Endodermal cell (in vitro differentiated cells): ENCODE measurements at regions not wholly inside any gene's neighbourhood (a gene's known extent, or its start where the extent isn't known, plus 50 kb on each side); places are given as distances from the start of the nearest gene placed in this dataset.

Experiments
- DNase-seq: peaks from one replicate; pipeline ENCODE4 v3.0.0-alpha.2; 2017
- H3K27ac ChIP-seq: 2 replicates; pipeline ENCODE4 v1.5.1; 2013; ENCODE audit warnings: mild to moderate bottlenecking, low read depth, low read length, moderate library complexity
- H3K27me3 ChIP-seq: 2 replicates; pipeline ENCODE4 v1.6.1; 2013; ENCODE audit warnings: mild to moderate bottlenecking, low read length, moderate library complexity; ENCODE audit not compliant: insufficient read depth, control insufficient read depth, poor library complexity, severe bottlenecking
- H3K36me3 ChIP-seq: 2 replicates; pipeline ENCODE4 v1.7.0; 2013; ENCODE audit warnings: mild to moderate bottlenecking, low read length, moderate library complexity; ENCODE audit not compliant: control insufficient read depth, insufficient read depth
- H3K4me1 ChIP-seq: one replicate; pipeline ENCODE4 v1.7.0; 2013; ENCODE audit warnings: low read length; ENCODE audit not compliant: control insufficient read depth, insufficient read depth
- H3K4me3 ChIP-seq: 2 replicates; pipeline ENCODE4 v1.5.1; 2013; ENCODE audit warnings: mild to moderate bottlenecking, low read length, moderate library complexity
- H3K9ac ChIP-seq: 2 replicates; pipeline ENCODE4 v1.6.1; 2013; ENCODE audit warnings: mild to moderate bottlenecking, low read length, moderate library complexity; ENCODE audit not compliant: poor library complexity, severe bottlenecking; ENCODE audit errors: extremely low read depth
- H3K9me3 ChIP-seq: 2 replicates; pipeline ENCODE4 v1.6.1; 2013; ENCODE audit warnings: mild to moderate bottlenecking, low read length, moderate library complexity; ENCODE audit not compliant: control insufficient read depth
- H3K27ac Mint-ChIP-seq: 2 replicates; pipeline ENCODE4 v1.8.0; 2020; ENCODE audit warnings: mixed read lengths
- H3K27me3 Mint-ChIP-seq: 2 replicates; pipeline ENCODE4 v1.8.0; 2021; ENCODE audit warnings: mild to moderate bottlenecking, mixed read lengths; ENCODE audit not compliant: insufficient read depth
- H3K36me3 Mint-ChIP-seq: 2 replicates; pipeline ENCODE4 v1.8.0; 2020; ENCODE audit warnings: low read depth, mixed read lengths
- H3K4me1 Mint-ChIP-seq: 2 replicates; pipeline ENCODE4 v1.8.0; 2020; ENCODE audit warnings: mixed read lengths
- H3K4me3 Mint-ChIP-seq: 2 replicates; pipeline ENCODE4 v1.8.0; 2020; ENCODE audit warnings: mild to moderate bottlenecking, moderate library complexity, mixed read lengths
- H3K9me3 Mint-ChIP-seq: 2 replicates; pipeline ENCODE4 v1.8.0; 2020; ENCODE audit warnings: mild to moderate bottlenecking, mixed read lengths
- CTCF ChIP-seq: fragments of 200-600 bp; sonication (generic); conservative IDR thresholded peaks from 2 replicates; pipeline ENCODE4 v1.5.0; 2021; ENCODE audit warnings: antibody characterized with exemption, mild to moderate bottlenecking
- WGBS, 2 experiments: methylation state at CpG; one replicate each; pipeline versions ENCODE4 v1.1.5 to v1.1.7; 2013; ENCODE audit warnings: missing lambda C conversion rate in 2 of 2, mixed read lengths in 1 of 2; ENCODE audit not compliant: insufficient coverage in 1 of 2, insufficient read length in 1 of 2; 5-methylcytosine and 5-hydroxymethylcytosine counted together

DNA sequence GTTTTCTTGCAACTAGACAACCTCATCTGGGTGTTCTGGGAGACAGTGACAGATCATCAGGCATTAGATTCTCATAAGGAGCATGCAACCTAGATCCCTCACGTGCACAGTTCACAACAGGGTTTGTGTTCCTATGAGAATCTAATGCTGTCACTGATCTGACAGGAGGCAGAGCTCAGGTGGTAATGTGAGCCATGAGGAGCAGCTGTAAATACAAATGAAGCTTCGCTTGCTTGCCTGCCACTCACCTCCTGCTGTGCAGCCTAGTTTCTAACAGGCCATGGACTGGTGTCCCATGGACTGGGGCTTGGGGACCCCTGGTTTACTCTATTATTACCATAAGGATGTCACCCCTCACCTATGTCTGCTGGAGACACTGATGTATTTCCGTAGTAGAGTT is 166.8 kb downstream of the PSAT1 start:
- WGBS, 2 experiments: 95 to 100% methylated on average over 2 to 3 of the region's 3 CpGs
- no peak overlapping the region for H3K27ac Mint-ChIP-seq
- Histone ChIP-seq H3K4me3 (no peak overlapping the region), H3K9ac (no peak overlapping the region), H3K36me3 (no peaks in the 10 kb centered on the region), H3K27ac (no peak overlapping the region), H3K9me3 (peaks cover 20% of the 10 kb centered on the region), H3K4me1 (no peaks in the 10 kb centered on the region), H3K27me3 (no peaks in the 10 kb centered on the region)
- H3K4me1 Mint-ChIP-seq: peaks cover 6% of the 10 kb centered on the region
- no peaks in the 10 kb centered on the region for H3K27me3 Mint-ChIP-seq
- H3K9me3 Mint-ChIP-seq: peaks cover 39% of the 10 kb centered on the region
- peaks cover 2% of the 10 kb centered on the region for H3K36me3 Mint-ChIP-seq
- DNase-seq: no peak
- no peak for TF ChIP-seq CTCF
- no peak overlapping the region for H3K4me3 Mint-ChIP-seq

DNA sequence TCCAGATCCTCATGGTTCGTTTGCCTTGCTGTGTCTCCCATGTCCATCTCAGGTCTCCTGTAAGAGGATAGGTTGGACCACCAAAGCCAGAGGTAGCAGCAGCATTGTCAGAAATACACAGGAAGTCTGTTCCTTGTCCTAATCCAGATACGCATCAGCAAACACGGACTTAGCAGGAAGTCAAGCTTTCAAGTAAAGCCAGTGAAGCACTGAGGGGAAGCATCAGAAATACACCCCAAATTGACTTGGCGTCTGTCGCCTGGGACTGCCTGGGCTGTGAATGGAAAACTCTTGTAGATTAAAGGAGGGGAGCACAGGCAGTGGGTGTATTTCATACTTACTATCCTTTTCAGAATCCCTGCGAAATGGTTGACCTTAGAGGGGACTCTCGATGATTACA is 171.3 kb downstream of the PSAT1 start:
- WGBS, 2 experiments: 88 to 90% methylated on average over 6 to 7 of the region's 7 CpGs
- peak overlapping the region; percentile 7 for H3K27ac Mint-ChIP-seq
- DNase-seq: no peak

GRCh38 chr9:78468974-78469576 is 172.2 kb downstream of the PSAT1 start:
- Mint-ChIP-seq H3K4me3 (no peak overlapping the region), H3K27me3 (no peaks in the 10 kb centered on the region), H3K9me3 (peaks cover 10% of the 10 kb centered on the region), H3K36me3 (peaks cover 2% of the 10 kb centered on the region), H3K4me1 (peaks cover 9% of the 10 kb centered on the region), H3K27ac (no peak overlapping the region)
- Histone ChIP-seq H3K4me3 (peak overlapping the region; percentile 11), H3K27me3 (no peaks in the 10 kb centered on the region), H3K4me1 (no peaks in the 10 kb centered on the region), H3K36me3 (no peaks in the 10 kb centered on the region), H3K9ac (no peak overlapping the region), H3K9me3 (no peaks in the 10 kb centered on the region), H3K27ac (no peak overlapping the region)
- WGBS, 2 experiments: 86 to 92% methylated on average over 2 to 4 of the region's 5 CpGs
- no peak for DNase-seq
- TF ChIP-seq CTCF: no peak

More for the DNA sequence above, 171.3 kb downstream of the PSAT1 start:
- H3K36me3 ChIP-seq: no peaks in the 10 kb centered on the region
- no peak overlapping the region for H3K27ac ChIP-seq
- H3K9ac ChIP-seq: no peak overlapping the region
- TF ChIP-seq CTCF: no peak
- H3K4me1 ChIP-seq: no peaks in the 10 kb centered on the region
- peaks cover 4% of the 10 kb centered on the region for H3K9me3 ChIP-seq
- H3K9me3 Mint-ChIP-seq: peaks cover 14% of the 10 kb centered on the region
- H3K4me3 Mint-ChIP-seq: no peak overlapping the region
- peaks cover 2% of the 10 kb centered on the region for H3K36me3 Mint-ChIP-seq
- peak overlapping the region; percentile 11 for H3K4me3 ChIP-seq
- no peaks in the 10 kb centered on the region for H3K27me3 Mint-ChIP-seq
- no peaks in the 10 kb centered on the region for H3K27me3 ChIP-seq
- peaks cover 9% of the 10 kb centered on the region for H3K4me1 Mint-ChIP-seq
